Osteocyte (in vitro differentiated cells): ENCODE measurements at regions not wholly inside any gene's neighbourhood (a gene's known extent, or its start where the extent isn't known, plus 50 kb on each side); places are given as distances from the start of the nearest gene placed in this dataset.

Experiments
- DNase-seq: peaks from one replicate; pipeline ENCODE4 v3.0.0; 2021; ENCODE audit warnings: mixed read lengths; ENCODE audit not compliant: unreplicated experiment; ENCODE audit errors: extremely low spot score
- H3K27ac Mint-ChIP-seq: one replicate; pipeline ENCODE4 v1.8.0; 2021; ENCODE audit warnings: mild to moderate bottlenecking, mixed read lengths; ENCODE audit not compliant: unreplicated experiment
- H3K27me3 Mint-ChIP-seq: one replicate; pipeline ENCODE4 v1.8.0; 2021; ENCODE audit warnings: mixed read lengths; ENCODE audit not compliant: unreplicated experiment
- H3K36me3 Mint-ChIP-seq: one replicate; pipeline ENCODE4 v1.8.0; 2021; ENCODE audit warnings: mixed read lengths; ENCODE audit not compliant: unreplicated experiment
- H3K4me1 Mint-ChIP-seq: one replicate; pipeline ENCODE4 v1.8.0; 2021; ENCODE audit warnings: mixed read lengths; ENCODE audit not compliant: unreplicated experiment
- H3K4me3 Mint-ChIP-seq: one replicate; pipeline ENCODE4 v1.8.0; 2021; ENCODE audit warnings: mild to moderate bottlenecking, moderate library complexity, mixed read lengths; ENCODE audit not compliant: unreplicated experiment
- H3K9me3 Mint-ChIP-seq: one replicate; pipeline ENCODE4 v1.8.0; 2021; ENCODE audit warnings: mixed read lengths; ENCODE audit not compliant: unreplicated experiment
- TF ChIP-seq, protein P1 (sequence below): fragments of 200-600 bp; sonication (generic); IDR thresholded peaks from 2 replicates; pipeline ENCODE4 v1.5.0; 2021; ENCODE audit warnings: antibody characterized with exemption, mild to moderate bottlenecking, moderate library complexity

DNA sequence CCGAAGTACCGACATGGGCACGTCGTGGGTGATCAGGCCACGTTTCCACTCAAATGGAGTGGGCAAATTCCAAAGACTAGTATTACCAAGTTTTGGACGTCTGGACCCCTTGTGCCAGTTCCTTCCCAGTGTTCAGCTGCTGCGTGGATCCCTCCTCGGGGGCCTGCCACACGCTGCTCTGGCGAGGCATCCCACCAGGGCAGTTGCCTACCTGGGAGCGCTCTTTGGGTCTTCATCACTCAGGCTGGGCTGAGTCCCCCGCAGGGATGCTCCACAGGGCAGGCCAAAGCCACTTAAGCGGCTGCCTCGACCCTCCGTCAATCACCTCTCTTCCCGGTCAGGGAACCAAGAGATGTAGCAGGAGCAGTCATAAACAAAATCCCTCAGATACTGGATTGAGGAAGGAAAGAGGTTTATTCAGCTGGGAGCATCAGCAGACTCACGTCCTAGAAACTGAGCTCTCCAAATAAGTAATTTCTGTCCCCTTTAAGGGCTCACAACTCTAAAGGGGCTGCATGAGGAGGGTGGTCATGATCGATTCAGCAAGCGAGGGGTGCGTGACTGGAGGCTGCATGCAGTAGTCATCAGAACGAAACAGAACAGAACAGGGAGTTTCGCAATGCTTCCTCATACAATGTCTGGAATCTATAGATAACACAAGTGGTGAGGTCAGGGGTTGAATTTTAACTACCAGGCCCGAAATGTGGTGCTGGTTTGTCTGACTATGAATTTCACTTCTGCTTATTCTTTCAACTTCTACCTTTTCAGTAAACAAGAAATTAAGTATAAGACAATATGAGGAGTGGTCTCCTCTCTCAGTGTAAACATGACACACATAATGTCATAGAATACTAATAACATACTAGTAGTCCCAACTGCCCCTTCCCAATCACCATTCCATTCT is 998.6 kb upstream of the NCAM2 start:
- Mint-ChIP-seq H3K4me1 (no peaks in the 10 kb centered on the region), H3K4me3 (no peak overlapping the region), H3K9me3 (peaks cover 22% of the 10 kb centered on the region), H3K27ac (no peak overlapping the region), H3K36me3 (no peaks in the 10 kb centered on the region), H3K27me3 (no peaks in the 10 kb centered on the region)
- TF ChIP-seq, protein P1, sequence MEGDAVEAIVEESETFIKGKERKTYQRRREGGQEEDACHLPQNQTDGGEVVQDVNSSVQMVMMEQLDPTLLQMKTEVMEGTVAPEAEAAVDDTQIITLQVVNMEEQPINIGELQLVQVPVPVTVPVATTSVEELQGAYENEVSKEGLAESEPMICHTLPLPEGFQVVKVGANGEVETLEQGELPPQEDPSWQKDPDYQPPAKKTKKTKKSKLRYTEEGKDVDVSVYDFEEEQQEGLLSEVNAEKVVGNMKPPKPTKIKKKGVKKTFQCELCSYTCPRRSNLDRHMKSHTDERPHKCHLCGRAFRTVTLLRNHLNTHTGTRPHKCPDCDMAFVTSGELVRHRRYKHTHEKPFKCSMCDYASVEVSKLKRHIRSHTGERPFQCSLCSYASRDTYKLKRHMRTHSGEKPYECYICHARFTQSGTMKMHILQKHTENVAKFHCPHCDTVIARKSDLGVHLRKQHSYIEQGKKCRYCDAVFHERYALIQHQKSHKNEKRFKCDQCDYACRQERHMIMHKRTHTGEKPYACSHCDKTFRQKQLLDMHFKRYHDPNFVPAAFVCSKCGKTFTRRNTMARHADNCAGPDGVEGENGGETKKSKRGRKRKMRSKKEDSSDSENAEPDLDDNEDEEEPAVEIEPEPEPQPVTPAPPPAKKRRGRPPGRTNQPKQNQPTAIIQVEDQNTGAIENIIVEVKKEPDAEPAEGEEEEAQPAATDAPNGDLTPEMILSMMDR, result no peak
- no peak for DNase-seq

DNA sequence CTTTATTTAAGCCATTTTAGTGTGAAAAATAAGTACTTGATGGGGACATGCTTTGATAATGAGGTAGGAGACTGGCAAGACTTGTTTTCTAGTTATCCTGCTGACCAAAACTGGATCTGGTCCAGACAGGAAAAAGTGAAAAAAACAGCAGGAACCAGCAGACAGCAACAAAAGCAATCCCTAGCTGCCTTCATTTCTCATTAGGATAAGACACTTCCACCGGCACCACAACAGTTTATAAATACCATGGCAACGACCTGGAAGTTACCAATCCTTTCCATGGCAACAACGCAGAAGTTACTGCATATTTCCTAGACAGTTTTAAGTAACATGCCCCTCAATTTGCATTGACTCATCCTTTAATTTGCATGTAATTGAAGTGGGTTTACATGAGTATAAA is 993.8 kb upstream of the NCAM2 start:
- Mint-ChIP-seq H3K27me3 (no peaks in the 10 kb centered on the region), H3K4me1 (no peaks in the 10 kb centered on the region), H3K9me3 (peaks cover 11% of the 10 kb centered on the region), H3K27ac (no peak overlapping the region), H3K36me3 (no peaks in the 10 kb centered on the region), H3K4me3 (no peak overlapping the region)
- DNase-seq, result no peak
- TF ChIP-seq, protein P1, result no peak

DNA sequence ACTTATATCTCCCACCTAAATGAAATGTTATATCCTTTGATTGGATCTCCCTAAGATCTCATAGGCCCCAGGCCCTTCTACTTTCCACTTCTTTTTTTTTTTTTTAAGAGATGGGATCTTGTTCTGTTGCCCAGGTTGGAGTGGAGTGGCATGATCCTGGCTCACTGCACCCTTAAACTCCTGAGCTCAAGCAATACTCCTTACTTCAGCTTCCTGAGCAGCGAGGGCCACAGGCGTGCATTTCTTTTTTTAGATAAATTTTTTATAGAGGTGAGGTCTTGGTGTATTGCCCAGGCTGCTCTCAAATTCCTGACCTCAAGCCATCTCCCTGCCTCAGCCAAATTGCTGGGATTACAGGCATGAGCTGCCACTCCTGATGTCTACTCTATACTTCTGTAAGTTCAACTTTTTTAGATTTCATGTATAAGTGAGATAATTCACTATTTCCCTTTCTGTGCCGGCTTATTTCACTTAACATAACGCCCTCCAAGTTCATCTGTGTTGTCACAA is 987.5 kb upstream of the NCAM2 start:
- no peaks in the 10 kb centered on the region for H3K4me1 Mint-ChIP-seq
- no peaks in the 10 kb centered on the region for H3K27me3 Mint-ChIP-seq
- no peak for DNase-seq
- TF ChIP-seq, protein P1, result no peak
- H3K27ac Mint-ChIP-seq, result no peak overlapping the region
- H3K4me3 Mint-ChIP-seq, result no peak overlapping the region
- H3K9me3 Mint-ChIP-seq, result peaks cover 8% of the 10 kb centered on the region
- no peaks in the 10 kb centered on the region for H3K36me3 Mint-ChIP-seq

DNA sequence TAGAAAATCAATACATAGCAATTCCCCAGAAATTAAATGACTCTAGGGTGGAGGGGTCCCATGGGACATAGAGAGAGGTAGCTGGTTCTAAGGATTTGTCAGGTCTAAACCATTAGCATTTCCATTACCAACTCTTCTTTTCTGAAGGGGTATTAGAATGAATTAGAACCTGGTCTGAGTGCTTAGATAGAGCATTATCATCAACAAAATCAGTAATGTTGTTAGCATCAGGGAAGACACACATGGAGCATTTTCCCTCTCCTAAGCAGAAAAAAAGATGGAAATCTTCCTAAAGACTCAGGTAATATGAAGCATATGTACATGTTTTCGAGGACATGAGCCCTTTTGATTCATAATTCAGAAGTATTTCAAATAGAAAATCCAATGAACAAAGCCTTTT is 984.4 kb upstream of the NCAM2 start:
- no peaks in the 10 kb centered on the region for H3K4me1 Mint-ChIP-seq
- H3K36me3 Mint-ChIP-seq, result no peaks in the 10 kb centered on the region

More for the DNA sequence above, 984.4 kb upstream of the NCAM2 start:
- Mint-ChIP-seq H3K27me3 (no peaks in the 10 kb centered on the region), H3K27ac (no peak overlapping the region), H3K4me3 (no peak overlapping the region), H3K9me3 (peaks cover 17% of the 10 kb centered on the region)
- DNase-seq, result no peak
- TF ChIP-seq, protein P1, result no peak
